Hepatocyte (in vitro differentiated cells): ENCODE measurements at regions not wholly inside any gene's neighbourhood (a gene's known extent, or its start where the extent isn't known, plus 50 kb on each side); places are given as distances from the start of the nearest gene placed in this dataset.

Experiments used
- DNase-seq: peaks from one replicate; pipeline ENCODE4 v3.0.0-alpha.2; 2016; ENCODE audit warnings: low spot score
- H2AFZ ChIP-seq: fragments of 200-600 bp; sonication (generic); 2 replicates; pipeline ENCODE4 v1.6.0; 2016; ENCODE audit warnings: antibody characterized with exemption, mild to moderate bottlenecking
- H3K27ac ChIP-seq: fragments of 200-600 bp; sonication (generic); 2 replicates; pipeline ENCODE4 v1.5.1; 2016; ENCODE audit warnings: mild to moderate bottlenecking
- H3K27me3 ChIP-seq: fragments of 200-600 bp; sonication (generic); 2 replicates; pipeline ENCODE4 v1.6.1; 2016
- H3K36me3 ChIP-seq: fragments of 200-600 bp; sonication (generic); replicated peaks from 2 replicates; pipeline ENCODE4 v1.5.1; 2016; ENCODE audit warnings: low read depth; ENCODE audit not compliant: insufficient read depth
- H3K4me1 ChIP-seq: fragments of 200-600 bp; sonication (generic); 2 replicates; pipeline ENCODE4 v1.5.1; 2016; ENCODE audit warnings: mild to moderate bottlenecking, moderate library complexity; ENCODE audit not compliant: insufficient read depth
- H3K4me2 ChIP-seq: fragments of 200-600 bp; sonication (generic); 2 replicates; pipeline ENCODE4 v1.6.0; 2016
- H3K4me3 ChIP-seq: fragments of 200-600 bp; sonication (generic); 2 replicates; pipeline ENCODE4 v1.5.1; 2016; ENCODE audit warnings: mild to moderate bottlenecking
- H3K79me2 ChIP-seq: fragments of 200-600 bp; sonication (generic); 2 replicates; pipeline ENCODE4 v1.6.0; 2017; ENCODE audit warnings: mild to moderate bottlenecking
- H3K9me2 ChIP-seq: fragments of 200-600 bp; sonication (generic); replicated peaks from 2 replicates; pipeline ENCODE4 v1.6.0; 2017; ENCODE audit warnings: mild to moderate bottlenecking; ENCODE audit not compliant: insufficient read depth
- H3K9me3 ChIP-seq: fragments of 200-600 bp; sonication (generic); 2 replicates; pipeline ENCODE4 v1.5.1; 2016; ENCODE audit warnings: low read depth, mild to moderate bottlenecking
- H4K20me1 ChIP-seq: fragments of 200-600 bp; sonication (generic); 2 replicates; pipeline ENCODE4 v1.6.0; 2016; ENCODE audit warnings: mild to moderate bottlenecking; ENCODE audit not compliant: insufficient read depth, poor library complexity, severe bottlenecking
- CTCF ChIP-seq: fragments of 200-600 bp; sonication (generic); IDR thresholded peaks from 2 replicates; pipeline ENCODE4 v1.5.1; 2016; ENCODE audit warnings: antibody characterized with exemption, mild to moderate bottlenecking; ENCODE audit not compliant: poor library complexity
- EZH2 ChIP-seq: fragments of 200-600 bp; sonication (generic); IDR thresholded peaks from 2 replicates; pipeline ENCODE4 v1.6.1; 2016; ENCODE audit warnings: antibody characterized with exemption, mild to moderate bottlenecking, borderline replicate concordance
- EZH2phosphoT487 ChIP-seq: fragments of 200-600 bp; sonication (generic); IDR thresholded peaks from one replicate; pipeline ENCODE4 v1.6.1; 2018; ENCODE audit warnings: antibody characterized with exemption, mild to moderate bottlenecking, low read depth, moderate library complexity; ENCODE audit not compliant: unreplicated experiment, severe bottlenecking
- WGBS: methylation state at CpG from one replicate; pipeline ENCODE4 v1.1.6; 2016; ENCODE audit warnings: low lambda C conversion rate; ENCODE audit errors: missing lambda C conversion rate; 5-methylcytosine and 5-hydroxymethylcytosine counted together

DNA sequence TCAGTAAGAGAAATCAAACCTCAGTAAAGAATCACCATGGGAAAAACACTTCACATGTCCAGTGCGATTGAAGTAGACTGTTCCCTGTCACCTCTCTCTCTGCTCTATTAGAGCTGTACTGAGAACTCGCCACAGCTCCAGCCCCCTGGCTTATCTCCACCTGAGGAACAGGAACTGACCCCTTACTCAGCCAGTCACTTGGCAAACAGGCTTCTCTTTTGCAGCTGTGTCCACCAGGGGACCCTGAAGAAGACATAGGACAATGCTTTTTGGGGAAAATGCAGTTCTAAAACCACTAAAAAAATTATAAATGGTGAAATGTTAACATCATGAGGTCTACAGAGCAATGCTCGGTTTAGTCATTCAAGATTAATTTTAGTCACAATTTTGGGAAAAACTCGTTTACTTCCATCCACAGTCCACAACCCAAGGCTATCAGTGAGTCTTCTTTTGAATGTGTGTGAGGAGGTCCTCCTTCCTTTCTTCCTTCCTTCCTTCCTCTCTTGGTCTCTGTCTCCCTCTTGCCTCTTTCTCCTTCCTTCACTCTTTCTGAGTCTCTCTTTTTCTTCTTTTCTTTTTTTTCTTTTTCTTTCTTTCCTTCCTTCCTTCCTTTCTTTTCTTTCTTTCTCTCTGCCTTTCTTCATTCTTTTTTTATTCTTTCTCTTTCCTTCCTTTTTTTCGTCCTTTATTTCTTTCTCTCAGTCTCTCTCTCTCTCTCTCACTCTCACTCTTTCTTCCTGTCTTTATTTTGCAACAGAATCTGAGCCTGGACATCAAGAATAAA, 1189.5 kb upstream of the TMEM132C start:
- no peaks in the 10 kb centered on the region for H3K9me2 ChIP-seq
- H3K79me2 ChIP-seq, result no peaks in the 10 kb centered on the region
- H3K4me2 ChIP-seq, result no peak overlapping the region
- H3K4me1 ChIP-seq, result no peaks in the 10 kb centered on the region
- H3K9me3 ChIP-seq, result no peaks in the 10 kb centered on the region
- 84% methylated on average over 5 of the region's 5 CpGs for WGBS
- TF ChIP-seq CTCF (no peak), EZH2phosphoT487 (no peak), EZH2 (no peak)
- no peak overlapping the region for H3K4me3 ChIP-seq
- H2AFZ ChIP-seq, result no peak overlapping the region
- no peaks in the 10 kb centered on the region for H3K36me3 ChIP-seq
- H3K27me3 ChIP-seq, result no peaks in the 10 kb centered on the region
- no peaks in the 10 kb centered on the region for H4K20me1 ChIP-seq
- DNase-seq, result no peak
- H3K27ac ChIP-seq, result no peak overlapping the region

DNA sequence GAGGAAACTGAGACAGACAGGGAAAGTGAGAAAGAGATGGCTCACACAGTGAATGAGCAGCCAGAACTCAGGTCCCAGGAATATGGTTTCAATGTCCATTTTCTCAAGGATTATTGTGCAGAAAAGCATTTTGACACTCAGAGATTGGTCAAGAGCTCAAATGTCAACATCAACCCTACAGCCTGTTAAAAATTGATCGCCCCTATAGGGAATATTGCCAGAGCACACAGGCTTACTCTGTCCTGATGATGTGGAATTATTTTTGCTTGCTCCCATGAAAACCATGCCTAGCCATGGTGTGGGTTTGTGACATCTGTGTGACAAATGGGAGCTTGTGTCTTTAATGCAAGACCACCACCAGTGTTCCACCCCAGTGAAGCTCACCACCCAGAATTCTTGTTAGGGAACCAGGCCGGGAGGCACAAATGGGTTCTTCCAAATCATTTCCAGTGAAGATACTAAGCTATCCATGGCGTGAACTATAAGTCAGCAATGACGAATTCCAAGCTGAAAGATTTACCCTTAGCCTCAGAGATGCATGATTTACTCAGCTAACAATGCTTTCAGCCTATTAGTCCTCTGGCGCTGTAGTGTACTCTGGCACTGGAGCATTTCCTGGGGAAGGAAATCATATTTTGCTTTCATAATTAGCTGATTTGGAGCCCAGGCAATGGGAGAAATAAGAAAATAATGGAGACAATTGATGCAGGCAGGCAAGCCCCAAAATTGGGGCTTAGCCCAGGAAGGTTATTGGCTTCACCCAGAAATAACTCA, 1188.2 kb upstream of the TMEM132C start:
- no peak overlapping the region for H3K27ac ChIP-seq
- no peaks in the 10 kb centered on the region for H3K4me1 ChIP-seq
- H3K9me2 ChIP-seq, result no peaks in the 10 kb centered on the region
- TF ChIP-seq EZH2phosphoT487, result no peak
- TF ChIP-seq CTCF, result no peak
- no peak for TF ChIP-seq EZH2
- H2AFZ ChIP-seq, result no peak overlapping the region
- H3K4me3 ChIP-seq, result no peak overlapping the region
- no peak for DNase-seq
- WGBS, result 92% methylated on average over 5 of the region's 5 CpGs
- no peaks in the 10 kb centered on the region for H4K20me1 ChIP-seq
- no peaks in the 10 kb centered on the region for H3K9me3 ChIP-seq
- no peaks in the 10 kb centered on the region for H3K79me2 ChIP-seq
- H3K36me3 ChIP-seq, result no peaks in the 10 kb centered on the region
- H3K4me2 ChIP-seq, result no peak overlapping the region
- H3K27me3 ChIP-seq, result no peaks in the 10 kb centered on the region

GRCh38 chr12:127079636-127080035, 1187.3 kb upstream of the TMEM132C start:
- H3K27me3 ChIP-seq, result no peaks in the 10 kb centered on the region
- no peaks in the 10 kb centered on the region for H3K9me2 ChIP-seq
- 88% methylated on average over 3 of the region's 3 CpGs for WGBS
- no peak overlapping the region for H3K27ac ChIP-seq
- no peaks in the 10 kb centered on the region for H3K36me3 ChIP-seq
- H3K4me1 ChIP-seq, result no peaks in the 10 kb centered on the region
- no peak overlapping the region for H2AFZ ChIP-seq
- H3K4me2 ChIP-seq, result no peak overlapping the region
- TF ChIP-seq EZH2phosphoT487, result no peak
- no peak for TF ChIP-seq EZH2
- TF ChIP-seq CTCF, result no peak
- no peak overlapping the region for H3K4me3 ChIP-seq
- H3K79me2 ChIP-seq, result no peaks in the 10 kb centered on the region
- H4K20me1 ChIP-seq, result no peaks in the 10 kb centered on the region
- no peak for DNase-seq
- no peaks in the 10 kb centered on the region for H3K9me3 ChIP-seq
